ENCODE measurements at regions not wholly inside any gene's neighbourhood (a gene's known extent, or its start where the extent isn't known, plus 50 kb on each side); places are given as distances from the start of the nearest gene placed in this dataset.

- TF ChIP-seq CTCF (IDR thresholded peaks at IDR 0.05), result peak; percentile 26 to 72 (median 68)
- TF ChIP-seq POLR2A (IDR thresholded peaks at IDR 0.05), result no peak
Measured at GRCh38 chr7:38105874-38106483, 72.1 kb upstream of the STARD3NL start.

Measured in Peyer's patch (tissue), 4 donors.